ENCODE measurements at regions not wholly inside any gene's neighbourhood (a gene's known extent, or its start where the extent isn't known, plus 50 kb on each side); places are given as distances from the start of the nearest gene placed in this dataset.

DNA sequence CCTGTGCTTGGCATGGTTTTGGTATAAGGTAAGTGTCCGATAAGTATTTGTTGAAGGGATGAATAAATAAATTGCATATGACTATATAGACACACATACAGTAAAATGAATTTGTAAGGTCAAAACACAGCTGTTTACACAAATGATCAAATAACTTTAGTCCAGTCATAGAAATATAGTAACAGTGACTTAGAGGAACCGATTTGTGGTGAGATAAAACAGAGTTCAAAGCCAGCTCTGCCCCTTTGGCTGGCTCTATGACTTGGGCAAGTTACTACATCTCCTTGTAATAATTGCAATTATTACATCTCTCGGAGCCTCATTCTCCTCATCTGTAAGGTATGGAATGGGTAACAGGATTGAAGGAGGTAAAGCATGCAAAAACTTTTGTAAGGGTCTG lies 384.0 kb downstream of the PLK2 start:
- intact Hi-C loops (cut with micrococcal nuclease), result no loop called here

DNA sequence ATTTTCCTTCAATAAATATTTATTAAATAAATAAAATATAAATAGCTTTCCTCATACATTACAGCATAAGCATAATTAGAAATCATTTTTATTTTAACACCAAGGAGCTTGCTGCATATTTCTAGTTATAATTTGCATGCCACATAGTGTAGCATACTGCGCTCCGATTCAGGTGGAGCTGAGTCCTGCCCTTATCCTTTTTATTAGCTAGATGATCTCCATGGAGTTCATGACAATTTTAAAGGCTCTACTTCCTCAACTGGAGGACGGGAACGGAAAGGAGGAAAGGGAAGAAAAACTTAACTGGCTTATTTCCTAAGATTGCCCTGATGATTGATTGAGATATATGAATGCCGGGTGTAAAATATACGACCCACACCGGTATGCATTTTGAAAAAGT lies 385.2 kb downstream of the PLK2 start:
- Histone ChIP-seq H3K4me1 (ENCODE audit: control insufficient read depth, insufficient read depth, low read length) (no peaks in the 10 kb centered on the region), H3K36me3 (ENCODE audit: control insufficient read depth, insufficient read depth, low read length) (no peaks in the 10 kb centered on the region), H3K27ac (ENCODE audit: low read length) (no peak overlapping the region), H3K9me3 (ENCODE audit: control insufficient read depth, insufficient read depth, low read length) (no peaks in the 10 kb centered on the region), H3K4me3 (ENCODE audit: low read length) (no peak overlapping the region), H3K27me3 (ENCODE audit: control insufficient read depth, insufficient read depth, low read length) (no peaks in the 10 kb centered on the region)
- ATAC-seq (no peak), DNase-seq (no peak)
- Mint-ChIP-seq H3K27ac (no peak overlapping the region), H3K36me3 (no peaks in the 10 kb centered on the region), H3K9me3 (no peaks in the 10 kb centered on the region), H3K4me3 (no peak overlapping the region), H3K27me3 (ENCODE audit: low read depth in 2 of 2) (no peaks in the 10 kb centered on the region), H3K4me1 (no peaks in the 10 kb centered on the region)
- intact Hi-C loops (cut with micrococcal nuclease), result no loop called here
- 79% methylated on average over 7 of the region's 7 CpGs for WGBS (ENCODE audit: insufficient coverage)
- TF ChIP-seq, protein P1, sequence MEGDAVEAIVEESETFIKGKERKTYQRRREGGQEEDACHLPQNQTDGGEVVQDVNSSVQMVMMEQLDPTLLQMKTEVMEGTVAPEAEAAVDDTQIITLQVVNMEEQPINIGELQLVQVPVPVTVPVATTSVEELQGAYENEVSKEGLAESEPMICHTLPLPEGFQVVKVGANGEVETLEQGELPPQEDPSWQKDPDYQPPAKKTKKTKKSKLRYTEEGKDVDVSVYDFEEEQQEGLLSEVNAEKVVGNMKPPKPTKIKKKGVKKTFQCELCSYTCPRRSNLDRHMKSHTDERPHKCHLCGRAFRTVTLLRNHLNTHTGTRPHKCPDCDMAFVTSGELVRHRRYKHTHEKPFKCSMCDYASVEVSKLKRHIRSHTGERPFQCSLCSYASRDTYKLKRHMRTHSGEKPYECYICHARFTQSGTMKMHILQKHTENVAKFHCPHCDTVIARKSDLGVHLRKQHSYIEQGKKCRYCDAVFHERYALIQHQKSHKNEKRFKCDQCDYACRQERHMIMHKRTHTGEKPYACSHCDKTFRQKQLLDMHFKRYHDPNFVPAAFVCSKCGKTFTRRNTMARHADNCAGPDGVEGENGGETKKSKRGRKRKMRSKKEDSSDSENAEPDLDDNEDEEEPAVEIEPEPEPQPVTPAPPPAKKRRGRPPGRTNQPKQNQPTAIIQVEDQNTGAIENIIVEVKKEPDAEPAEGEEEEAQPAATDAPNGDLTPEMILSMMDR (IDR thresholded peaks at IDR 0.05), result no peak

More for the DNA sequence above, 384.0 kb downstream of the PLK2 start:
- WGBS (ENCODE audit: insufficient coverage), result 67% methylated on average over 1 of the region's 3 CpGs
- H3K4me1 Mint-ChIP-seq, result no peaks in the 10 kb centered on the region
- no peaks in the 10 kb centered on the region for H3K27me3 ChIP-seq (ENCODE audit: control insufficient read depth, insufficient read depth, low read length)
- H3K4me1 ChIP-seq (ENCODE audit: control insufficient read depth, insufficient read depth, low read length), result no peaks in the 10 kb centered on the region
- no peaks in the 10 kb centered on the region for H3K9me3 ChIP-seq (ENCODE audit: control insufficient read depth, insufficient read depth, low read length)
- no peak overlapping the region for H3K4me3 ChIP-seq (ENCODE audit: low read length)
- H3K27ac ChIP-seq (ENCODE audit: low read length), result no peak overlapping the region
- H3K27ac Mint-ChIP-seq, result no peak overlapping the region
- H3K27me3 Mint-ChIP-seq (ENCODE audit: low read depth in 2 of 2), result no peaks in the 10 kb centered on the region
- ATAC-seq, result no peak
- no peak overlapping the region for H3K4me3 Mint-ChIP-seq
- no peaks in the 10 kb centered on the region for H3K36me3 ChIP-seq (ENCODE audit: control insufficient read depth, insufficient read depth, low read length)
- no peaks in the 10 kb centered on the region for H3K9me3 Mint-ChIP-seq
- H3K36me3 Mint-ChIP-seq, result no peaks in the 10 kb centered on the region
- TF ChIP-seq, protein P1 (IDR thresholded peaks at IDR 0.05), result no peak
- DNase-seq, result no peak

DNA sequence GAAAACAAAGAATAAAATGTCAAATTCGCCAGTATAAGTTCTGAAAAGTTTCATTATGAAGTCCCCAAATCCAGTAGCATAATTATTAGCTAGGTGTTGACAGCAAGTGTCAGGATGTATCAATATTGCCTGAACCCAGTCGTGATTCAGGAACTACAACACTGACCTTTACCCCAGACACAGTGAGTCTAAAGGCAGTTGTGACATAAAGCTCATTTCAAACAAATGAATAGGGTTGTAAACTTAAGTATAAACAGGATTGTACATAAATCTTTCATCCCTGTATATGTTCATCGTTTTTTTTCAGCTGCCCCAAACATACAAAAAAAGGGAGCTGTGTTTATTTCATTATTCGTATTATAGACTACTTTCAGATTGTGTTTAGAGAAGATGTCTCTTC lies 385.7 kb downstream of the PLK2 start:
- 100% methylated on average over 1 of the region's 4 CpGs for WGBS (ENCODE audit: insufficient coverage)
- no peak overlapping the region for H3K4me3 Mint-ChIP-seq
- no peaks in the 10 kb centered on the region for H3K36me3 Mint-ChIP-seq
- no peaks in the 10 kb centered on the region for H3K27me3 ChIP-seq (ENCODE audit: control insufficient read depth, insufficient read depth, low read length)
- H3K36me3 ChIP-seq (ENCODE audit: control insufficient read depth, insufficient read depth, low read length), result no peaks in the 10 kb centered on the region
- H3K4me1 Mint-ChIP-seq, result no peaks in the 10 kb centered on the region
- no peaks in the 10 kb centered on the region for H3K9me3 Mint-ChIP-seq
- intact Hi-C loops (cut with micrococcal nuclease), result no loop called here
- no peak overlapping the region for H3K27ac ChIP-seq (ENCODE audit: low read length)
- no peak for ATAC-seq
- TF ChIP-seq, protein P1 (IDR thresholded peaks at IDR 0.05), result no peak
- no peak overlapping the region for H3K4me3 ChIP-seq (ENCODE audit: low read length)
- H3K4me1 ChIP-seq (ENCODE audit: control insufficient read depth, insufficient read depth, low read length), result no peaks in the 10 kb centered on the region
- no peaks in the 10 kb centered on the region for H3K9me3 ChIP-seq (ENCODE audit: control insufficient read depth, insufficient read depth, low read length)
- no peak for DNase-seq
- H3K27me3 Mint-ChIP-seq (ENCODE audit: low read depth in 2 of 2), result no peaks in the 10 kb centered on the region
- no peak overlapping the region for H3K27ac Mint-ChIP-seq

DNA sequence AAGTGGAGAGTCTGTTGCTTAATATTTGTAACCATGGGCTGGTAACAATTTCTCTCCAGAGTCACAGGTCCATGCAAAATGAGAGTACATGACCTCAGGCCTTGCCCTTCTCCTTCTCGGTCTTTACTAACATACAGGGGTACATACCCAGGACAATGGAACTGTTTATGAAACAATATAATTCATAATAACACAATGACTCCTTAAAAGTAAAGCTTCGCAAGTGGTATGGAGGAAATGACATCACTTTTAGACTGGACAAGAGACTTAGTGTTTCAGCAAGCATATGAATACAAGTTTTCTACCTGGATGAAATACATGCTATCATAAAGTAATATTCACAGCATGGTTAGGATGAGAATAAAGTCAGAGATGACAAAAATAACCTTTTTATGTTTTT lies 386.6 kb downstream of the PLK2 start:
- ATAC-seq (no peak), DNase-seq (no peak)
- 83% methylated on average over 1 of the region's 2 CpGs for WGBS (ENCODE audit: insufficient coverage)
- Mint-ChIP-seq H3K36me3 (no peaks in the 10 kb centered on the region), H3K4me3 (no peak overlapping the region), H3K27me3 (ENCODE audit: low read depth in 2 of 2) (no peaks in the 10 kb centered on the region), H3K4me1 (no peaks in the 10 kb centered on the region), H3K9me3 (no peaks in the 10 kb centered on the region), H3K27ac (no peak overlapping the region)
- intact Hi-C loops (cut with micrococcal nuclease), result no loop called here
- Histone ChIP-seq H3K36me3 (ENCODE audit: control insufficient read depth, insufficient read depth, low read length) (no peaks in the 10 kb centered on the region), H3K9me3 (ENCODE audit: control insufficient read depth, insufficient read depth, low read length) (no peaks in the 10 kb centered on the region), H3K27ac (ENCODE audit: low read length) (no peak overlapping the region), H3K4me3 (ENCODE audit: low read length) (no peak overlapping the region), H3K27me3 (ENCODE audit: control insufficient read depth, insufficient read depth, low read length) (no peaks in the 10 kb centered on the region), H3K4me1 (ENCODE audit: control insufficient read depth, insufficient read depth, low read length) (no peaks in the 10 kb centered on the region)
- TF ChIP-seq, protein P1 (IDR thresholded peaks at IDR 0.05), result no peak
